Loucy (cell line): ENCODE measurements at regions not wholly inside any gene's neighbourhood (a gene's known extent, or its start where the extent isn't known, plus 50 kb on each side); places are given as distances from the start of the nearest gene placed in this dataset.

Experiments
- H2AFZ ChIP-seq: fragments of 200-600 bp; sonication (generic); 2 replicates; pipeline ENCODE4 v1.6.0; 2016; ENCODE audit warnings: antibody characterized with exemption, mild to moderate bottlenecking, low read length, moderate library complexity
- H3F3A ChIP-seq: fragments of 200-600 bp; 2 replicates; pipeline ENCODE4 v1.6.0; 2016; ENCODE audit warnings: antibody characterized with exemption, low read depth, mild to moderate bottlenecking
- H3K27me3 ChIP-seq: fragments of 200-600 bp; sonication (generic); 2 replicates; pipeline ENCODE4 v1.6.1; 2014; ENCODE audit warnings: low read length, mild to moderate bottlenecking; ENCODE audit not compliant: insufficient read depth, poor library complexity, severe bottlenecking
- H3K36me3 ChIP-seq: fragments of 200-600 bp; sonication (generic); 2 replicates; pipeline ENCODE4 v1.6.1; 2016; ENCODE audit warnings: low read length; ENCODE audit not compliant: insufficient read depth
- H3K4me1 ChIP-seq: fragments of 200-600 bp; sonication (generic); 2 replicates; pipeline ENCODE4 v1.5.1; 2014; ENCODE audit warnings: low read length, mild to moderate bottlenecking; ENCODE audit not compliant: insufficient read depth, poor library complexity, severe bottlenecking
- H3K4me2 ChIP-seq: fragments of 200-600 bp; sonication (generic); 2 replicates; pipeline ENCODE4 v1.6.0; 2014; ENCODE audit warnings: antibody characterized with exemption, low read length, low read depth, mild to moderate bottlenecking; ENCODE audit not compliant: poor library complexity, severe bottlenecking
- H3K4me3 ChIP-seq: fragments of 200-600 bp; sonication (generic); 2 replicates; pipeline ENCODE4 v1.5.1; 2014; ENCODE audit warnings: low read length, mild to moderate bottlenecking, mixed read lengths; ENCODE audit not compliant: poor library complexity, severe bottlenecking
- H3K79me2 ChIP-seq: fragments of 200-600 bp; sonication (generic); 2 replicates; pipeline ENCODE4 v1.6.1; 2014; ENCODE audit warnings: low read length; ENCODE audit not compliant: insufficient read depth
- H3K9ac ChIP-seq: fragments of 200-600 bp; sonication (generic); 2 replicates; pipeline ENCODE4 v1.6.0; 2014; ENCODE audit warnings: mild to moderate bottlenecking, low read depth, low read length, moderate library complexity; ENCODE audit not compliant: poor library complexity, severe bottlenecking
- H3K9me2 ChIP-seq: fragments of 200-600 bp; sonication (generic); replicated peaks from 2 replicates; pipeline ENCODE4 v1.6.1; 2016; ENCODE audit warnings: low read depth, low read length, mixed read lengths
- H3K9me3 ChIP-seq: fragments of 200-600 bp; sonication (generic); 2 replicates; pipeline ENCODE4 v1.6.1; 2014; ENCODE audit warnings: mild to moderate bottlenecking, antibody characterized with exemption, low read length, low read depth; ENCODE audit not compliant: insufficient read depth
- H4K20me1 ChIP-seq: fragments of 200-600 bp; sonication (generic); 2 replicates; pipeline ENCODE4 v1.6.0; 2014; ENCODE audit warnings: antibody characterized with exemption, low read length, mild to moderate bottlenecking; ENCODE audit not compliant: insufficient read depth, poor library complexity, severe bottlenecking
- EZH2phosphoT487 ChIP-seq: fragments of 200-600 bp; IDR thresholded peaks from 2 replicates; pipeline ENCODE4 v1.6.1; 2018; ENCODE audit warnings: antibody characterized with exemption, mild to moderate bottlenecking, moderate library complexity, borderline replicate concordance
- TF ChIP-seq, protein P1 (sequence below): fragments of 200-600 bp; sonication (generic); conservative IDR thresholded peaks from 2 replicates; pipeline ENCODE4 v1.5.1; 2014; ENCODE audit warnings: mild to moderate bottlenecking, antibody characterized with exemption, low read length

DNA sequence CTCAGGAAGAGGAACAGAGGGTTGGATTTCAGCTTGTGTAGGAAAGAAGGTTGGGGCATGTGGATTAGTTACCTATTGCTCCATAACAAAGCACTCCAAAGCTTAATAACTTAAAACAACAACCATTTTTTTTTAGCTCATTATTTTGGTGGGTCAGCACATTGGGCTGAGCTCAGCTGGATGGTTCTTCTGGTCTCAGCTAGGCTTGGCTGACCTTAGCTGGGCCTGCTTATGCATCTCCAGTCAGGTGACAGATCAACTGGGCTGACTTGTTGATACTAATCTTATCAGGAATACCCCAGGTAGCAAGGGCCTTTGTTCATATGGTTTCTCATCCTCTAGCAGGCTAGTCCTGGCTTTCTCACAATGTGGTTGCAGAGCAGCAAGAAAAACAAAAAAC lies 106.4 kb downstream of the C11orf91 start:
- H3F3A ChIP-seq, result no peaks in the 10 kb centered on the region
- H3K9me2 ChIP-seq, result no peaks in the 10 kb centered on the region
- no peaks in the 10 kb centered on the region for H4K20me1 ChIP-seq
- no peak overlapping the region for H3K9ac ChIP-seq
- H3K79me2 ChIP-seq, result no peaks in the 10 kb centered on the region
- no peaks in the 10 kb centered on the region for H3K9me3 ChIP-seq
- H3K4me3 ChIP-seq, result no peak overlapping the region
- H3K4me2 ChIP-seq, result no peak overlapping the region
- no peak overlapping the region for H2AFZ ChIP-seq
- no peaks in the 10 kb centered on the region for H3K4me1 ChIP-seq
- H3K27me3 ChIP-seq, result no peaks in the 10 kb centered on the region
- H3K36me3 ChIP-seq, result no peaks in the 10 kb centered on the region
- TF ChIP-seq, protein P1, sequence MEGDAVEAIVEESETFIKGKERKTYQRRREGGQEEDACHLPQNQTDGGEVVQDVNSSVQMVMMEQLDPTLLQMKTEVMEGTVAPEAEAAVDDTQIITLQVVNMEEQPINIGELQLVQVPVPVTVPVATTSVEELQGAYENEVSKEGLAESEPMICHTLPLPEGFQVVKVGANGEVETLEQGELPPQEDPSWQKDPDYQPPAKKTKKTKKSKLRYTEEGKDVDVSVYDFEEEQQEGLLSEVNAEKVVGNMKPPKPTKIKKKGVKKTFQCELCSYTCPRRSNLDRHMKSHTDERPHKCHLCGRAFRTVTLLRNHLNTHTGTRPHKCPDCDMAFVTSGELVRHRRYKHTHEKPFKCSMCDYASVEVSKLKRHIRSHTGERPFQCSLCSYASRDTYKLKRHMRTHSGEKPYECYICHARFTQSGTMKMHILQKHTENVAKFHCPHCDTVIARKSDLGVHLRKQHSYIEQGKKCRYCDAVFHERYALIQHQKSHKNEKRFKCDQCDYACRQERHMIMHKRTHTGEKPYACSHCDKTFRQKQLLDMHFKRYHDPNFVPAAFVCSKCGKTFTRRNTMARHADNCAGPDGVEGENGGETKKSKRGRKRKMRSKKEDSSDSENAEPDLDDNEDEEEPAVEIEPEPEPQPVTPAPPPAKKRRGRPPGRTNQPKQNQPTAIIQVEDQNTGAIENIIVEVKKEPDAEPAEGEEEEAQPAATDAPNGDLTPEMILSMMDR, result no peak
- TF ChIP-seq EZH2phosphoT487, result no peak

- no peak overlapping the region for H2AFZ ChIP-seq
- no peak overlapping the region for H3K4me2 ChIP-seq
- no peaks in the 10 kb centered on the region for H3K4me1 ChIP-seq
- H3K9ac ChIP-seq, result no peak overlapping the region
- no peaks in the 10 kb centered on the region for H3K9me2 ChIP-seq
- H3F3A ChIP-seq, result no peaks in the 10 kb centered on the region
- no peak overlapping the region for H3K4me3 ChIP-seq
- no peaks in the 10 kb centered on the region for H3K79me2 ChIP-seq
- H4K20me1 ChIP-seq, result no peaks in the 10 kb centered on the region
- no peaks in the 10 kb centered on the region for H3K9me3 ChIP-seq
- no peaks in the 10 kb centered on the region for H3K36me3 ChIP-seq
- no peak for TF ChIP-seq EZH2phosphoT487
- TF ChIP-seq, protein P1, result no peak
- no peaks in the 10 kb centered on the region for H3K27me3 ChIP-seq
Measured at GRCh38 chr11:33590441-33590840, 110.2 kb downstream of the C11orf91 start.

- H3K36me3 ChIP-seq, result no peaks in the 10 kb centered on the region
- H3K27me3 ChIP-seq, result no peaks in the 10 kb centered on the region
- H3K4me2 ChIP-seq, result no peak overlapping the region
- no peak overlapping the region for H3K9ac ChIP-seq
- TF ChIP-seq, protein P1, result no peak
- no peak for TF ChIP-seq EZH2phosphoT487
- H3K79me2 ChIP-seq, result no peaks in the 10 kb centered on the region
- H3K4me3 ChIP-seq, result no peak overlapping the region
- H3K4me1 ChIP-seq, result no peaks in the 10 kb centered on the region
- no peaks in the 10 kb centered on the region for H4K20me1 ChIP-seq
- no peaks in the 10 kb centered on the region for H3K9me2 ChIP-seq
- no peaks in the 10 kb centered on the region for H3F3A ChIP-seq
- no peaks in the 10 kb centered on the region for H3K9me3 ChIP-seq
- H2AFZ ChIP-seq, result no peak overlapping the region
Measured at GRCh38 chr11:33588056-33588455, 112.6 kb downstream of the C11orf91 start.
